AG10803 (cell line): ENCODE measurements at regions not wholly inside any gene's neighbourhood (a gene's known extent, or its start where the extent isn't known, plus 50 kb on each side); places are given as distances from the start of the nearest gene placed in this dataset.

Experiments used
- DNase-seq: peaks from one replicate; pipeline ENCODE4 v3.0.0; 2010; ENCODE audit warnings: low read depth
- H3K4me3 ChIP-seq: 2 replicates; pipeline ENCODE4 v1.5.1; 2011; ENCODE audit warnings: mild to moderate bottlenecking, low read length, control low read depth
- CTCF ChIP-seq: conservative IDR thresholded peaks from 2 replicates; pipeline ENCODE4 v1.5.1; 2011; ENCODE audit warnings: mild to moderate bottlenecking, low read length, control low read depth, inconsistent platforms

- DNase-seq, result no peak
- TF ChIP-seq CTCF, result no peak
- no peak overlapping the region for H3K4me3 ChIP-seq
Observed at GRCh38 chr2:176446718-176447414, 177.6 kb downstream of the MTX2 start.

- no peak for TF ChIP-seq CTCF
- no peak for DNase-seq
- no peak overlapping the region for H3K4me3 ChIP-seq
Observed at GRCh38 chr2:176447616-176448015, 178.4 kb downstream of the MTX2 start.

GRCh38 chr2:176449852-176450251 lies 180.6 kb downstream of the MTX2 start:
- DNase-seq, result peak; percentile 59
- no peak for TF ChIP-seq CTCF
- H3K4me3 ChIP-seq, result no peak overlapping the region

GRCh38 chr2:176453784-176454183 lies 184.5 kb downstream of the MTX2 start:
- TF ChIP-seq CTCF, result no peak
- H3K4me3 ChIP-seq, result no peak overlapping the region
- DNase-seq, result no peak

- peak; percentile 91 for TF ChIP-seq CTCF
Observed at GRCh38 chr2:176454893-176455815, 185.9 kb downstream of the MTX2 start.

GRCh38 chr2:176455816-176456291 lies 186.6 kb downstream of the MTX2 start:
- peak; percentile 94 for DNase-seq
- no peak overlapping the region for H3K4me3 ChIP-seq
- TF ChIP-seq CTCF, result no peak

More at GRCh38 chr2:176454893-176455815, 185.9 kb downstream of the MTX2 start:
- peak; percentile 69 for DNase-seq
- H3K4me3 ChIP-seq, result no peak overlapping the region
